ENCODE measurements at regions not wholly inside any gene's neighbourhood (a gene's known extent, or its start where the extent isn't known, plus 50 kb on each side); places are given as distances from the start of the nearest gene placed in this dataset.

- no peak overlapping the region for H3K4me3 ChIP-seq (ENCODE audit: low read depth, low read length)
- peaks cover 8% of the 10 kb centered on the region for H3K27me3 ChIP-seq (ENCODE audit: control insufficient read depth, insufficient read depth, low read length)
- H3K36me3 ChIP-seq (ENCODE audit: control insufficient read depth, insufficient read depth, low read length) = no peaks in the 10 kb centered on the region
- no peak for TF ChIP-seq CTCF (IDR thresholded peaks at IDR 0.05; ENCODE audit: insufficient read depth, low read length, severe bottlenecking)
- DNase-seq (ENCODE audit: low read depth) (no peak), FAIRE-seq (no peak)
Observed at GRCh38 chr12:13275241-13276085, 78.9 kb downstream of the EMP1 start.

- H3K27me3 ChIP-seq (ENCODE audit: control insufficient read depth, insufficient read depth, low read length) = peaks cover 8% of the 10 kb centered on the region
- no peak overlapping the region for H3K4me3 ChIP-seq (ENCODE audit: low read depth, low read length)
- DNase-seq (ENCODE audit: low read depth) (no peak), FAIRE-seq (no peak)
- H3K36me3 ChIP-seq (ENCODE audit: control insufficient read depth, insufficient read depth, low read length) = no peaks in the 10 kb centered on the region
- TF ChIP-seq CTCF (IDR thresholded peaks at IDR 0.05; ENCODE audit: insufficient read depth, low read length, severe bottlenecking) = no peak
Observed at GRCh38 chr12:13273850-13274249, 77.3 kb downstream of the EMP1 start.

- H3K4me3 ChIP-seq (ENCODE audit: low read depth, low read length) = no peak overlapping the region
- DNase-seq (ENCODE audit: low read depth) = no peak
- TF ChIP-seq CTCF (IDR thresholded peaks at IDR 0.05; ENCODE audit: insufficient read depth, low read length, severe bottlenecking) = no peak
- H3K27me3 ChIP-seq (ENCODE audit: control insufficient read depth, insufficient read depth, low read length) = peaks cover 8% of the 10 kb centered on the region
- no peak for FAIRE-seq
- H3K36me3 ChIP-seq (ENCODE audit: control insufficient read depth, insufficient read depth, low read length) = no peaks in the 10 kb centered on the region
Observed at GRCh38 chr12:13273097-13273496, 76.6 kb downstream of the EMP1 start.

GRCh38 chr12:13270817-13271216, 74.3 kb downstream of the EMP1 start:
- DNase-seq (ENCODE audit: low read depth) (no peak), FAIRE-seq (no peak)
- no peak for TF ChIP-seq CTCF (IDR thresholded peaks at IDR 0.05; ENCODE audit: insufficient read depth, low read length, severe bottlenecking)
- Histone ChIP-seq H3K27me3 (ENCODE audit: control insufficient read depth, insufficient read depth, low read length) (peaks cover 1% of the 10 kb centered on the region), H3K4me3 (ENCODE audit: low read depth, low read length) (no peak overlapping the region), H3K36me3 (ENCODE audit: control insufficient read depth, insufficient read depth, low read length) (no peaks in the 10 kb centered on the region)

All from bronchial epithelial cell (primary cell).